Mammary epithelial cell (primary cell): ENCODE measurements at regions not wholly inside any gene's neighbourhood (a gene's known extent, or its start where the extent isn't known, plus 50 kb on each side); places are given as distances from the start of the nearest gene placed in this dataset.

Experiments used
- EZH2 ChIP-seq: IDR thresholded peaks from 2 replicates; pipeline ENCODE4 v1.6.1; 2012; ENCODE audit warnings: low read length, inconsistent platforms, borderline replicate concordance
- TF ChIP-seq, protein P1 (sequence below), 2 donors: IDR thresholded peaks in 1 of 2; conservative IDR thresholded peaks in 1 of 2; 2 replicates each; pipeline ENCODE4 v1.5.1; 2011 to 2012; ENCODE audit warnings: inconsistent platforms in 2 of 2, low read length in 2 of 2, mild to moderate bottlenecking in 2 of 2, control low read depth in 1 of 2, low read depth in 1 of 2; ENCODE audit not compliant: insufficient read depth in 1 of 2; ENCODE audit errors: extremely low read depth in 1 of 2

DNA sequence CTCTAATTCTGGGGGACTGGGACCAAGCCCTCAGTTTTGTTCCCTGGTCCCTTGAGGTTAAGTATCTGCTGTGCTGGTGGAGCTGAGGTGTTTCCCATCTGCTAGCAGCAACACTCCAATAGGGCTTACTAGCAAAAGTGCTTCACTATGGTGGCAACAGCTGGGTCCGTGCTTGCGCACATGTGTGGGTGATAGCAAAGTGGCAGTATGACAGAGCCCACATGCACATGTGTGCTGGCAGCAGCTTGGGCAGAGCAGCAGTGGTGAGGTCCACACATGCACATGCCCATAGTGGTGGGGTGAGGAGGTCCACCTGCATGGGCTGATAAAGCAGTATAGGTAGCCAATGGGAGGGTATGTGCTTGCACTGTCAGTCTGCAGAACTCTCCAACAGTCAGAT lies 1723.7 kb downstream of the SUCLG1 start:
- no peak for TF ChIP-seq EZH2
- TF ChIP-seq, protein P1, sequence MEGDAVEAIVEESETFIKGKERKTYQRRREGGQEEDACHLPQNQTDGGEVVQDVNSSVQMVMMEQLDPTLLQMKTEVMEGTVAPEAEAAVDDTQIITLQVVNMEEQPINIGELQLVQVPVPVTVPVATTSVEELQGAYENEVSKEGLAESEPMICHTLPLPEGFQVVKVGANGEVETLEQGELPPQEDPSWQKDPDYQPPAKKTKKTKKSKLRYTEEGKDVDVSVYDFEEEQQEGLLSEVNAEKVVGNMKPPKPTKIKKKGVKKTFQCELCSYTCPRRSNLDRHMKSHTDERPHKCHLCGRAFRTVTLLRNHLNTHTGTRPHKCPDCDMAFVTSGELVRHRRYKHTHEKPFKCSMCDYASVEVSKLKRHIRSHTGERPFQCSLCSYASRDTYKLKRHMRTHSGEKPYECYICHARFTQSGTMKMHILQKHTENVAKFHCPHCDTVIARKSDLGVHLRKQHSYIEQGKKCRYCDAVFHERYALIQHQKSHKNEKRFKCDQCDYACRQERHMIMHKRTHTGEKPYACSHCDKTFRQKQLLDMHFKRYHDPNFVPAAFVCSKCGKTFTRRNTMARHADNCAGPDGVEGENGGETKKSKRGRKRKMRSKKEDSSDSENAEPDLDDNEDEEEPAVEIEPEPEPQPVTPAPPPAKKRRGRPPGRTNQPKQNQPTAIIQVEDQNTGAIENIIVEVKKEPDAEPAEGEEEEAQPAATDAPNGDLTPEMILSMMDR (conservative IDR thresholded peaks at IDR 0.05 in 1 of 2, IDR thresholded peaks at IDR 0.05 in 1 of 2; ENCODE audit: extremely low read depth in 1 of 2, insufficient read depth in 1 of 2, low read depth in 1 of 2, low read length in 2 of 2): no peak
